MV-4-11 (cell line): ENCODE measurements at regions not wholly inside any gene's neighbourhood (a gene's known extent, or its start where the extent isn't known, plus 50 kb on each side); places are given as distances from the start of the nearest gene placed in this dataset.

Source experiments
- DNase-seq: peaks from one replicate; lab custom pipeline; 2025; lab: John Stamatoyannopoulos, UW

- DNase-seq = no peak
Measured at GRCh38 chr7:17176371-17177032, 122.0 kb upstream of the AHR start.

- no peak for DNase-seq
Measured at GRCh38 chr7:17178545-17178944, 119.9 kb upstream of the AHR start.

- DNase-seq = no peak
Measured at GRCh38 chr7:17181482-17181881, 117.0 kb upstream of the AHR start.

GRCh38 chr7:17183630-17184328 is 114.7 kb upstream of the AHR start:
- DNase-seq = no peak

- DNase-seq = no peak
Measured at GRCh38 chr7:17184805-17185689, 113.4 kb upstream of the AHR start.

GRCh38 chr7:17185690-17186070 is 112.8 kb upstream of the AHR start:
- peak; percentile 91 for DNase-seq

GRCh38 chr7:17186745-17187530 is 111.5 kb upstream of the AHR start:
- DNase-seq = no peak

GRCh38 chr7:17194656-17195055 is 103.8 kb upstream of the AHR start:
- DNase-seq = peak; percentile 63

- DNase-seq = peak; percentile 19
Measured at GRCh38 chr7:17195576-17195975, 102.9 kb upstream of the AHR start.

- DNase-seq = peak; percentile 14
Measured at GRCh38 chr7:17205910-17206309, 92.5 kb upstream of the AHR start.

GRCh38 chr7:17206349-17206905 is 92.0 kb upstream of the AHR start:
- DNase-seq = no peak

GRCh38 chr7:17207220-17207619 is 91.2 kb upstream of the AHR start:
- no peak for DNase-seq

- DNase-seq = no peak
Measured at GRCh38 chr7:17209101-17209500, 89.4 kb upstream of the AHR start.

GRCh38 chr7:17211307-17211836 is 87.1 kb upstream of the AHR start:
- no peak for DNase-seq

GRCh38 chr7:17212188-17212587 is 86.3 kb upstream of the AHR start:
- no peak for DNase-seq

GRCh38 chr7:17227766-17228490 is 70.5 kb upstream of the AHR start:
- DNase-seq = peak; percentile 70

- DNase-seq = no peak
Measured at GRCh38 chr7:17229228-17229627, 69.2 kb upstream of the AHR start.

- no peak for DNase-seq
Measured at GRCh38 chr7:17230099-17230807, 68.2 kb upstream of the AHR start.

GRCh38 chr7:17233603-17234002 is 64.8 kb upstream of the AHR start:
- DNase-seq = no peak

GRCh38 chr7:17234030-17234397 is 64.4 kb upstream of the AHR start:
- no peak for DNase-seq
